ENCODE measurements at regions not wholly inside any gene's neighbourhood (a gene's known extent, or its start where the extent isn't known, plus 50 kb on each side); places are given as distances from the start of the nearest gene placed in this dataset.

GRCh38 chr13:107427536-107427935 lies 787.8 kb downstream of the LIG4 start:
- no peak for DNase-seq (ENCODE audit: low read depth in 1 of 2, low spot score in 1 of 2)

GRCh38 chr13:107422421-107422820 lies 792.9 kb downstream of the LIG4 start:
- no peak for DNase-seq (ENCODE audit: low read depth in 1 of 2, low spot score in 1 of 2)

- no peak for DNase-seq (ENCODE audit: low read depth in 1 of 2, low spot score in 1 of 2)
Measured at GRCh38 chr13:107421951-107422350, 793.4 kb downstream of the LIG4 start.

- no peak for DNase-seq (ENCODE audit: low read depth in 1 of 2, low spot score in 1 of 2)
Measured at GRCh38 chr13:107421028-107421427, 794.3 kb downstream of the LIG4 start.

GRCh38 chr13:107413005-107413404 lies 802.3 kb downstream of the LIG4 start:
- DNase-seq (ENCODE audit: low read depth in 1 of 2, low spot score in 1 of 2), result no peak

GRCh38 chr13:107407074-107407473 lies 808.3 kb downstream of the LIG4 start:
- no peak for DNase-seq (ENCODE audit: low read depth in 1 of 2, low spot score in 1 of 2)

- no peak for DNase-seq (ENCODE audit: low read depth in 1 of 2, low spot score in 1 of 2)
Measured at GRCh38 chr13:107395927-107396662, 819.2 kb downstream of the LIG4 start.

GRCh38 chr13:107392205-107392604 lies 823.1 kb downstream of the LIG4 start:
- DNase-seq (ENCODE audit: low read depth in 1 of 2, low spot score in 1 of 2), result no peak

GRCh38 chr13:107387525-107387924 lies 819.6 kb upstream of the ARGLU1 start:
- DNase-seq (ENCODE audit: low read depth in 1 of 2, low spot score in 1 of 2), result no peak

- DNase-seq (ENCODE audit: low read depth in 1 of 2, low spot score in 1 of 2), result no peak
Measured at GRCh38 chr13:107379407-107380155, 811.6 kb upstream of the ARGLU1 start.

GRCh38 chr13:107376341-107377125 lies 808.6 kb upstream of the ARGLU1 start:
- DNase-seq (ENCODE audit: low read depth in 1 of 2, low spot score in 1 of 2), result no peak

- no peak for DNase-seq (ENCODE audit: low read depth in 1 of 2, low spot score in 1 of 2)
Measured at GRCh38 chr13:107375701-107376340, 807.9 kb upstream of the ARGLU1 start.

- no peak for DNase-seq (ENCODE audit: low read depth in 1 of 2, low spot score in 1 of 2)
Measured at GRCh38 chr13:107374038-107374437, 806.1 kb upstream of the ARGLU1 start.

GRCh38 chr13:107373551-107373950 lies 805.6 kb upstream of the ARGLU1 start:
- no peak for DNase-seq (ENCODE audit: low read depth in 1 of 2, low spot score in 1 of 2)

- no peak for DNase-seq (ENCODE audit: low read depth in 1 of 2, low spot score in 1 of 2)
Measured at GRCh38 chr13:107370015-107370785, 802.3 kb upstream of the ARGLU1 start.

- DNase-seq (ENCODE audit: low read depth in 1 of 2, low spot score in 1 of 2), result no peak
Measured at GRCh38 chr13:107367258-107367657, 799.3 kb upstream of the ARGLU1 start.

- no peak for DNase-seq (ENCODE audit: low read depth in 1 of 2, low spot score in 1 of 2)
Measured at GRCh38 chr13:107365466-107366215, 797.7 kb upstream of the ARGLU1 start.

GRCh38 chr13:107364658-107365057 lies 796.7 kb upstream of the ARGLU1 start:
- DNase-seq (ENCODE audit: low read depth in 1 of 2, low spot score in 1 of 2), result no peak

- no peak for DNase-seq (ENCODE audit: low read depth in 1 of 2, low spot score in 1 of 2)
Measured at GRCh38 chr13:107361666-107362065, 793.7 kb upstream of the ARGLU1 start.

GRCh38 chr13:107360010-107360409 lies 792.1 kb upstream of the ARGLU1 start:
- no peak for DNase-seq (ENCODE audit: low read depth in 1 of 2, low spot score in 1 of 2)
